ENCODE measurements at regions not wholly inside any gene's neighbourhood (a gene's known extent, or its start where the extent isn't known, plus 50 kb on each side); places are given as distances from the start of the nearest gene placed in this dataset.

DNA sequence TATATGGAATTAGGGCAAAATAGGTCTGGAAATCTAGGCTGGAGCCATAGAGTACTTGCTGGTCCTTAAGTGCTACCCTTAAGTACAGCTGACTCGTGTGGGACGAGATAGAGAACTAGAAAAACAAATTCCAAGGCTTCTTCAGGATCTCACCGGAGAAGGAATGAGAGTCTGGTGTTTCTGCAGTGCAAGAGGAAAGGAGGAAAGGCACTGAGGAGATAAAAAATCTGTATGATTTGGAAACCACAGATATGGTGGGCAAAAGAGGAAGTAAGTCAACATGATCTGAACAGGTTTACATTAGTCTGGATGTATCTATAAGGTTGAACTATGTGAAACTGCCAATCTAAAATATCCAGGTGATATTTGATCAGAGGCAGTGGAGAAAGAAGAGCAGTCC, 134.4 kb upstream of the SOX5 start:
- DNase-seq (ENCODE audit: low read depth in 2 of 2) = no peak

DNA sequence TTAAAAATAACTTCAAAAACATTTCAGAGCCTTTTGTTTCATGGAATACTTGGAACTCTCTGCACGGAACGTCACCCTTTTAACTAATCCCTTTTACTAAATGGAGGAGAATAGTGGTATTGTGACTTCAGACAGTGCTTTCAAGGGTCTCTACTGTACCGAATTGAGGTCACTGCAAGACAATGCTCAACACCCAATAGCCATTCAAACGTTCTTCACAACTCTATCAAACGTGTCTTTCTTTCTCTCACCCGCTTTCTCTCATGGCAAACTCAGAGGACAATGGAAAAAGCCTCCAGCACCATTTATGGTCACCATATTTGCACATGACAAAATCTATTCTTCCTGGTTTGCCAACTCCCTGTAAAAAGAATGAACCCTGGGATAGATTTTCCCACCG, 132.1 kb upstream of the SOX5 start:
- no peak for DNase-seq (ENCODE audit: low read depth in 2 of 2)

DNA sequence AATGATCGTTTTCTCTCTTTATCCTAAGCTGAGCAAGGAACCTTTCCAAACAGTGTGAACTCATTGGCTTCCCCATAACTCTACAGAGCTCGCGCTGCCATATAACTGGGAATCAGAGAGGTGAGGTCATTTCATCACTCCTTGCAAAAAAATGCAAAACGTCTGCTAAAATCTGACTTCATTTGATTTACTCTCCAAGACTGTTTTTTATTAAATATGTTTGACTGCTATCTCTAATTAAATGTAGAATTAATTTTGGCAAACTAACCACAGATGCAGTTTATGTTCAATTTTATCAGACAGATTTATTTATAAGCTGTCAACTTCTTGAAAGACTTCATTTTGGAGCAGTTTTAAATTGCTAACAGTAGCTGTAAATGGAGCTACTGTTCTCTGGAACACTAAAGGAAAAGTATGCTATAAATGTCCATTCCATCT, 131.6 kb upstream of the SOX5 start:
- DNase-seq (ENCODE audit: low read depth in 2 of 2) = no peak

DNA sequence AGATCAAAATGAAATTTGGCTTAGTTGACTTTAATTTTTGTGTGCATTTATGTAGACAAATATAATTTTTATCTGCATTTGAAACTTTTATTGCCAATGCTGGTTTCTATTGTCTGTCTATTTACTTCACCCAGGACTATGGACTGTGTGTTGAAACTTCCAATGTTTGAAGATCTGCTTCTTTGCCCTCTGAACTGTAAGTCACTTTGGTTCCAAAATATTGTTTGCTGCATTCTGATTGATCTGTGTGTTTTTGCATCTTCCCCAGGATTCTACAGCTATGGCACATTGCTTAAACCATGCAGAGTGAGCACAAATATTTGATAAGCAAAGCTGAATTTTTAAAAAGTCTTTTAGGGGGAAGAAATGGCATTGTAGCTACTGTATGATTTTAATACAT, 131.0 kb upstream of the SOX5 start:
- no peak for DNase-seq (ENCODE audit: low read depth in 2 of 2)

DNA sequence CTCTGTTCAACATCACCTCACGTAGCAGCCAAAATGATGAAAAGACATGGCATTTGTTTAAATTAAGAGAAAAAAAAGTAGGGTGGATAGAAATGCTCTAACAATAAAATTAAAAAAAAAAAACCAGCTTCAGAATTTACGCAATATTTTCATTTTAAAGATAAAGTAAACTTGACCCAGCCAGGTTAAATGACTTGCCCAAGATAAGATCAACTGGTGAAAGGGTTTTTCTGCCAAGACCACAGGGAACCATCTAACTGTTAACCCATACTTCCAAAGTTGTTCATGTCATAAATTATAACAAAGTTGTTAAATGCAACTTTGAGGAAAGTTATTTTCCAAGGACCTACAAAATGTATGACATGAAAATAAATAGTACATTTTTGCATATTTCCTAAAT, 129.6 kb upstream of the SOX5 start:
- DNase-seq (ENCODE audit: low read depth in 2 of 2) = no peak

DNA sequence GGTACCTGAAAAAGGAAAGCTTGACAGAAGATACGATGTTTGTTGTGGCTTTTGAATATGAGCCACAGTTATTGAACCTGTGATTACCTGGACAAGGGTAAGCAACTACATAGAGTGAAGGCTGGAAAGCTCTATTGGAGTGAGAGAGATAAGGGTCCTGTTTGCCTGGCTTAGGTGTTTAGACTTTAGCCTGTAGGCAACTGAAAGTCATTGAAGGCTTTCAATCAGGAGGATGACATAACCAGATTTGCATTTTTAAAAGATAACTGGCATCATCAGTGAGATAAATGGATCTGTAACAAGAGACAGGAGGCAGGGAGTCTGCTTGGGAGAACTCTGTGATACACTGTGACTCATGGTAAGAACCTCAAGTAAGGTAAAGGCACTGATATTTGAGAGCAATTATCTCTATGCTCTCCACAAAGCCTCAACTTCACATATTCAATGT, 128.9 kb upstream of the SOX5 start:
- no peak for DNase-seq (ENCODE audit: low read depth in 2 of 2)

DNA sequence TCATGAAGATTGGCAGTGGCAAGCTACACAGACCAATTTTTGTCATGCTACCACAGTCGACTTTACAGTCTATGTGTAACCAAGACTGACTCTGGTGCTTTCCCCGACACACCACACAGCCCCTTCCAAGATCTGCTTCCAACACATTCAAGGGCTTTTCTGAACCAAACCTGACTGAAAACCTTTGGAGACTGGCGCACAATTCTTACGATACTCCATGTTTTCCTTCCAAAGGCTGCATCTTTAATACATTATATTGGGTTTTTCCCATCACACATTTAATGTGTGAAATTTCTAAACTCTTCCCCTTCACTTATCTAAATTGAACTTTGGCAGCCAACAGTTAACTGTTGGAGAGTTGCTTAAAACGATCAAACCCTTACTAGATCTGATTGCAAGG, 127.7 kb upstream of the SOX5 start:
- no peak for DNase-seq (ENCODE audit: low read depth in 2 of 2)

DNA sequence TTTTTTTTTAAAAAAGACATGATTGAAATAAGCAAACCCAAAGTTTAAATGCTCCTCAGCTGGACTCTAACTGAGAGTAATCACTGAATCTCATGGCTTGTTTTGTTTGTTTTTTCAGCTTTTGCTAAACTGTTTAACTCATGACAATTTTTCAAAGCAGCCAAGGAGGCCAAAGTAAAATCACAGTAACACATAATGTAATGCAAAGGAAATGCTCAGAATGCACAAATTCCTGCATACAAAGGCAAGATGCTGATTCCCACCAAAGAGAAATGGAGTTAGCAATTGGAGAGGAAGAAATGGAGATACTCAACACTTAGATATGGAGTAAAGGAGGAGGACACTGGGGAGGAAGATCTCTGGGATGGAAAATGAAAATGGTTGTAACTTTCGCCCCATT, 126.2 kb upstream of the SOX5 start:
- DNase-seq (ENCODE audit: low read depth in 2 of 2) = no peak

DNA sequence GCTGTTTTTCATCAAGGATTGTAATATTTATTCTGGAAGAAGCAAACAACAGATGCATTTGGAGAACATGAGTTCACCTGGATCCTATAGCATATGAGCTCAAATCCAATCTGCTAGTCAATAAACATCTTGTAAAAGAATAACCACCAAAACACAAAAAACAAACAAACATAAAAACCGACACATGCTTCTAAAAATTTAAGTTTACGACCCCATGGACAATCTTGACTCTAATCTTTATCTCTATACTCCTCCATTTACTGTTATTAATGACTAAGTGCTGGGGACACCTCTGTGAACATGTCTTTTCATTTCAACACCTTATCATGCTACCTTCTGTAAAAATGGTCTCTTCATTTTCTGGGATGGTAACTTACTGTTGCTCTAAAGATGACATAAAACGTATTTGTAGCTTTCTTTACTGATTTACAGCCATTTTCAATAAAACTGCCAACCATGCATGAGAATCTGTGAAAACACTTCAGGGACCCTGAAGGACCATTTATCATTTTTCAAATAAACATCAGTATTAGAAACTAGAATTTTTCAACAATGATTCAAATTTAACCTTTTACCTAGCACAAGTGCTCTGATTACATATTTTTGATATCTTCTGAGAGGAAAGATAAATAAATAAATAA, 123.8 kb upstream of the SOX5 start:
- DNase-seq (ENCODE audit: low read depth in 2 of 2) = no peak

DNA sequence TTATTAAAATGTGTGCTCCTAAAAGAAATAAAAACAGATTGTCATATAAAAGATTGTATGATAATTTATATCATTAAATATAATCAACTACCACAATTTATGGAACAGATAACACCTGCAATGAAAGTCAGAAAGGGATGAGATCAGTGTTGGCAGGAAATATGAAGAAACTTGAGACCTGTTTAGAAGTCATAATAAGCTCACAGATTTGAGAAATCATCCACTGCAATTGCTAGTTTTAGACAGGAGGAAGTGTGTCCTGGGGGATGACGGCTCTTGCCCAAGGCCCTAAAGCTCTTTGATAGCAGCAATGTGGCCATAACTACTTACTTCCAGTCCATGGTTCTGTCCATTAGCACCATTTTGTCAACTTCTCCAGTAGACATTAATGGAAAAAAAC, 122.8 kb upstream of the SOX5 start:
- DNase-seq (ENCODE audit: low read depth in 2 of 2) = no peak

DNA sequence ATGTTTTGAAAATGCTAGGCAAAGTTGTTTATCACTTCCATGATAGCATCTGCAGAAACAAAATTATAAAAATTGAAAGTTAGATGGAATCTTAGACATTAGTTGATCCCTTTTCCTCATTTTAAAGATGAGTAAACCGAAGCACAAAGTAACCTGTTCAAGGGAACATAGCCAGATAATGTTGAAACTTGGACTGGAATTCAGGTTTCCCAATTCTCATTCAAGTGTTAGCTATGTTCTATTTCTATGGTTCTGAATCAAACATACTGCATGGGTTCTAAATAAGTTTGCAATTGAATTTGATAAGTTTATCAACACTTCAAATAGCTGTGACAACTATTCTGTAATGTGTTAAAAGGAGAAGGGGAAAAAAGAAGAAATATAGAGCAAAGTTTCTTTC, 122.4 kb upstream of the SOX5 start:
- no peak for DNase-seq (ENCODE audit: low read depth in 2 of 2)

DNA sequence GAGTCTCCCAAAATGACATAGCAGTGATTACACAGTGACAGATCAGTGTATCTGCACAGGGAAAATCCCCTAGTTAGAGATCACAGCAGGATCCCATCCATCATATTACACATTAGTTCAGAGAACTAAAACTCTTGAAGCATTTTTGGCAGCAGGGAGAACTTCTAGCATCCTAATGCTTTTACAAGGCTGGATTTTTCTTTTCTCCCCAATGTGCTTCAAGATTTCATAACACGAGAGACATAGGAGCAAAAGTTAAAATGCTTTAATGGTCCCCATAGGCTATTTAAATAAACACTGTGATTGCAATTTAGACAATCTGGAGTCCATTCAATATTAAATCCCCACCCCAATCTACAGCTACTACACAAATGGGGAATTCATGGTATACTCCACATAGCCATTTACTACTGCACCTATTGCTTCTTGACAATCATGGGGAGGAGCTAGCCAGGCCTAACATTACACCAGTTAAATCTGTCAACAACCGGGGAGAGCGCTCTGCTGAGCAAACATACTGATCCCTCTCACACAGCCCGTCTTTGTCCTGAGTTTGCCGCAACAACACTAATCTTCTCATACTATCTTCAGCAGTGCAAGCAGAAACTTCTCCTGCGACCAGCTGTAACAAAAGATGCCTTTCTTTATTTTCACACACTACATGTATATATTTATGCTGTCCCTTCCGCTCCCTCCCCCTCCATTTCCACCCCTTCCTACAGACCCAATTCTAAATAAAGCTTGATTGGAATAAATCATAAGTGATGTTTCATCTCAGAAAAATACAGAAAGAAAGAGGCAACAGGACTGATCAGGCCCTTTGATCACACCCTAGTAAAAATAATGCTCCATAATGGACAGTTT, 120.3 kb upstream of the SOX5 start:
- DNase-seq (ENCODE audit: low read depth in 2 of 2) = no peak

DNA sequence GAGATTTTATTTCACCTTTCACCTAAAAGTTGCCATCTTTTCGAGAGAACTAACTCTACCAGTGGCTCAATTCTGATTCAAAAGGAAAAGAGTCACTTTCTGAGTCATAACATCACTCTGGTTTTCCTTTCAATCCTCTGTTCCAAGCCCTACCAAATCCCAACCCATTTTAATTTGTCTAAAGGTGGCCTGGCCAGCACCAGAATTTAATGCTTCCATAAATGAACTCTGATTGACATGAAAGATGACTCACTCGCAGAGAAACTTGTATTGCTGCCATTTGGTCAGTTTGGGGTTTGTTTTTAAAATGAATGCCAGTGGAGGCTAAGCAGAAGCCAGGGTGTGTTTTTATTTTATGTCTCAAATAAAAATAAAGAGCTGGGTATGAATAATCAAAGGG, 117.4 kb upstream of the SOX5 start:
- DNase-seq (ENCODE audit: low read depth in 2 of 2) = no peak

DNA sequence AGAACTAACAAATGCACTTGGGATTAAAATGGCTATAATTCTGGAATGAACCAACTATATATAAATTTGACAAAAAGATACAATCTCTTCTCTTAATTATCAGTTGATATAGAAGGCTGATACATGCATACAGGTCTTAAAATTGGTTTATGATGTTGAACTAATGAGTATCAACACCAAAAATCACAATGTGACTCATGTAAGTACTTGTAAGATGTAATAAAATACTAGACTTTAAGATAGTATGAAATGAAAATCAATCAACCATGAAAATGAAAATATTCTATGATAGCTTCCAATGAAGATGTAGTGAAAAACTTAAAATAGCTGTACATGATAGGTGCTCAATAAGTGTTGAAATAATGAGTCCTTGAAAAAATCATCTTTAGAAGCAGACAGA, 116.6 kb upstream of the SOX5 start:
- no peak for DNase-seq (ENCODE audit: low read depth in 2 of 2)

DNA sequence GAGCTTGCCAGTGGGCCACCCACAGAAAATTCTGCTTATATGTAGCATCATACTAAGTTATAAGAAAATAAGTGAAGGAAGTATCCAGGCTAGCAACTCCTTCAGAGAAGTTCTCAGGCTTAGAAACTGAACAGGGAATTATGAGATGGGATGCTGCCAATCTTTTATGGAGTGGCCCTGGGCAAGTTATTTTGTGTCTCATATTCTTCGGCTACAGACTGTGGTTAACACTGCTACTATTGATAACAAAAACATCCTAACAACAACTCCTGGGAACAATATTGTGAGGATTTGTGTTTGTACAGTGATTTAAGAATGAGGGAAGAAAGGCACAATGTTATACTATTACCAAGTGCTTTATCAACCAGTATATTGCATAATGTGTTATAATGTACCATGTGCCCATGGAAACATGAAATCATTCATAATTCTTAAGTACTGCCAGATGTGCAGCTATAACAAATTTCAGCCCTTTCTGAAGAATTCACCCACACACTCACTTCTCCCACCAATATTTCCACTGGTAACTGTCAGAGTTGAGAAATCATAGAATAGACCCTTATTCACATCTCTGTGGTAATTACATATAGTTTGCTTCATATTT, 113.3 kb upstream of the SOX5 start:
- no peak for DNase-seq (ENCODE audit: low read depth in 2 of 2)

DNA sequence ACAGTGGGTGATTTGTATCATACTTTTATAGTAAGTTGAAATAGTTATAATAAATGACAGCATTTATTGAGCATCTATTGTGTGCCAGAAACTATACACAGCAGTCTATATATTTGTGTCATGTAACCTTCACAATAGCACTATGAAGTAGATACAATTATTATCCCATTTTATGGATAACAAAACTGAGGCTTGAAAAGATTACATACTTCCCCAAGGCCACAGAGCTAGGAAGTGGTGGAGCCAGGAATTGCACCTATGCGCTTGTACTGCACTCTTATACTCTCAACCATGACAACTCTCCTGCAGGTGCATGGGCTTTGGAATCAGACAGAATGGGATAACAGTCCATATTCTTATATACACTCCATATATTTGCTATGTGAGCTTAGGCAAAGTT, 110.6 kb upstream of the SOX5 start:
- no peak for DNase-seq (ENCODE audit: low read depth in 2 of 2)

DNA sequence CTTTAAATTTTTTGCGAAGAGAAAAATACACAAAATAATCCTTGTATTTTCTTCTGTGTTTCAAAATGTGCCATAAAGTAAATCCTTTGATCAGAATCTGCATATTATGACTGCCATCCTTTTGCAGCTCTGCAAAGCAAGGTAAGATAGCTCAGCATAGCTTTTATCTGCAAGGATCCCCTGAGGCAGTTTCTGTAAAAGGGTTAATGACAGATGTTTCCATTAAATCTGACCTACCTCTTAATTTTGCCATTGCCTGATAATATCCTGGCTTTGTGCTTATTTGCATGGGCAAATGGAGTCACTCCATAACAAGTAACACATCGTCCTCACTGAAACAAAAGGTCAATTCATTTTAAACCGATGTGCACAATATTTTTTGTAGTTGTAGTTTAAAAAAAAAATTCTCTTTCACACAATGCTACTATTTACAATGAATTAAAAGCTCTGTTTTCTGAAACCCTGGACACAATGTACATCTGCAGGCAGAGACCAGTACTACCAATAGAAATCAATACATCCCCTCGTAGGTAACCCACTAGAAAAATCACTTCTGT, 108.5 kb upstream of the SOX5 start:
- DNase-seq (ENCODE audit: low read depth in 2 of 2) = no peak

DNA sequence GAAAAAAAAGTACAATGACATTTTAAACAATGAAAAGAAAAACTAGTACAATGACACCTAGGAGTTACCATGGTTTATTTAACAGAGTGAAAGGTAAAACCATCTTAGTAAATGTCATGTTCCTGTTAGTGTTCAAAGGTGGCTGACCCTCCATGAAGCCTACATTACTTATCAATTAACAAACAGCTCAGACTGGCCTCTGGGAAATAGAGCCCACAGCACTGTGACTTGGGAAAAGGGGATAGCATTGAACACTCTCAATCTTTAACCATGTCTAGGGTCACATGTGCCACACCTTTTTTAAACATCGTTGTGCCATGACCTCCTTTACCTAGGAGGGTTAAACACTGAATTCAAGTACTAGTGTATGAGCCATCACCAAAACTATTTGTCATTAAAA, 106.3 kb upstream of the SOX5 start:
- no peak for DNase-seq (ENCODE audit: low read depth in 2 of 2)

DNA sequence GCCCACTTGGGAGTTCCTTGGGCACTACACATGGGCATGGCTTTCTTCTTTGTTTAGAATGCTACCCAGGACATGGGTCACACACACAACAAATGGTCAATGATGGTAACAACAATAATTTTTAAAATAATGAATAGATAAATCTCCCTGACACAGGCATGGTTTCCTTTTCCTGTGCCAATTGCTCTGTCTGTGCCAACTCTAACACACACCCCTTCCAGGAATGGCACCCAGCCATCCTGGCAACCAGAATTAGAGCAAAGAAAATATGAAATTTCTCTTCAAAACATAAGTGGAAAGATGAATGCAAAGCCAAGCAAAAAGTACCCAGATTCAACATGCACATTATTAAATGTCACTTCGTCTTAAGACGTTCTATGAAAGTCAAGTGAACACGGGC, 104.9 kb upstream of the SOX5 start:
- no peak for DNase-seq (ENCODE audit: low read depth in 2 of 2)

DNA sequence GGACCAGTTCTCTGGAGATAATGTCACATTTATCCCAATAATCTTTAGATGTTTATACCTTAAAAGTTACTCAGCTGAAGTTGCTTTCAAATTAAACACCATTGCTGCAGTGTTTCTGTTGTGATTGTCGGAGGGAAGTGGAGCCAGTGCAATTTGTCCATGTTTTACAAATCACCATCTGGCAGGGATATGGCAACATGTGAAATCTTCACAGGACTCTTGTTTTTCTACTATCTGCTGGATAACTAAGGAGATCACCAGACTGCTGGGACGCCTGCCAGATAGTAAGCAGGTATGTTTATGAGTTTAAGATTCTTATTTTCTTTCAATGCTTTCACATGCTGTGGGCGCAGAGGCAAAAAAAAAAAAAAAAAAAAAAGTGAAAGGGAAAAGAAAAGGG, 100.3 kb upstream of the SOX5 start:
- no peak for DNase-seq (ENCODE audit: low read depth in 2 of 2)

DNA sequence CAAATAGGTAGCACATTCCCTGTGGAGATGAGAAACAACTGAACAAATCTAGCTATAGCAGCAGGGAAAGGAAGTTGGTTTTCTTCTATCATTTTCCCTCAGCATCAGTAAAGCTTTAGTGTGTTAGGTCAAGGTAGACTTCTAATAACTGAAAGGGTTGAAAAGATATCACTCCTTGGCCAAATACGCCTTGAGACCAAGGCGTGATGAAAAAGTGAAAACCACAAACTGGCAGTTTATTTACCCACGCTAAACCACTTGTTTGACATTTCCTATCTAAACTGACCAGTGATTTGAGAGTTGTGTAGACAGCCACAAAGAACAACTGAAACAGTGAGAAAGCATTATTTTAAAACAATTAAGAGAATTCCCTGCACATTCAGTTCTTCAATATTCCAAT, 99.6 kb upstream of the SOX5 start:
- DNase-seq (ENCODE audit: low read depth in 2 of 2) = no peak

DNA sequence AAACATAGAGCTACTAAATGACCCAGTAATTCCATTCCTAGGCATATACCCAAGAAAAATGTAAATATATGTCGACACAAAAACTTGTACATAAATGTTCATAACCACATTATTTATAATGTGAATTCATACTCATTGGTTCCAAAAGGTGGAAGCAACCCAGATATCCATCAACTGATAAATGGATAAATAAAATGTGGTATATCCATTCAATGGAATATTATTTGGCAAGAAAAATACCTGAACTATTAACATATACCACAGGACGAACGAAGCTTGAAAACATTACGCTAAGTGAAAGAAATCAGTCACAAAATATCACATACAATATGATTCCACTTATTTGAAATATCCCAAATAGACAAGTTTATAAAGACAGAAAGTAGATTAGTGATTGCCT, 99.0 kb upstream of the SOX5 start:
- no peak for DNase-seq (ENCODE audit: low read depth in 2 of 2)

DNA sequence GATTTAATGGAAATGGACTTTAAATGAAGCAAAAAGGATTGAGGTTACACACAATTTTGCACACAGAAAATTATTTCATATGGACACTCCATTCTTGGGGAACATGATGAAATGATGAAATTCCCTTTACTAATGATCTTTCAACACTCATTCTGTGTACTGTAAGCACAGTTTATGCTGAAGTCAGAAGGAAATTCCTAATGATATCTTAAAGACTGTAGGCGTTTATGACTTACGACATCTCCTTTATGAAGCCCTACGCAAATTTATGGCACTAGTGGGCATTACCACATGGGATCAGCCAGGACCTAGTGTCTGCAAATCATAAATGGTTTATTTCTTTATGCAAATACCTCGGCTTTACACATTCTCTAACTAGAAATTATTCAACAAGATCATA, 97.9 kb upstream of the SOX5 start:
- no peak for DNase-seq (ENCODE audit: low read depth in 2 of 2)

Data from stimulated activated CD8-positive, alpha-beta memory T cell treated with anti-CD3 and anti-CD28 coated beads, Interleukin-15, amount 100 ng/mL, for 48 hours (primary cell).